ENCODE measurements at regions not wholly inside any gene's neighbourhood (a gene's known extent, or its start where the extent isn't known, plus 50 kb on each side); places are given as distances from the start of the nearest gene placed in this dataset.

- Histone ChIP-seq H3K27me3 (no peaks in the 10 kb centered on the region), H3K36me3 (no peaks in the 10 kb centered on the region), H3K4me3 (no peak overlapping the region), H3K4me1 (ENCODE audit: low read depth) (no peaks in the 10 kb centered on the region), H3K9me3 (ENCODE audit: low read depth) (no peaks in the 10 kb centered on the region), H3K27ac (no peak overlapping the region)
- no peak for TF ChIP-seq CTCF (IDR thresholded peaks at IDR 0.05; ENCODE audit: low read depth, low read length)
- no peak for DNase-seq (ENCODE audit: low read depth in 1 of 2, low spot score in 1 of 2)
These were observed 471.6 kb upstream of the SGO1 start for GRCh38 chr3:20657560-20657959.

GRCh38 chr3:20652231-20652986 lies 466.4 kb upstream of the SGO1 start:
- no peak for DNase-seq (ENCODE audit: low read depth in 1 of 2, low spot score in 1 of 2)
- Histone ChIP-seq H3K4me3 (no peak overlapping the region), H3K27ac (no peak overlapping the region), H3K36me3 (no peaks in the 10 kb centered on the region), H3K27me3 (no peaks in the 10 kb centered on the region), H3K4me1 (ENCODE audit: low read depth) (no peaks in the 10 kb centered on the region), H3K9me3 (ENCODE audit: low read depth) (no peaks in the 10 kb centered on the region)
- no peak for TF ChIP-seq CTCF (IDR thresholded peaks at IDR 0.05; ENCODE audit: low read depth, low read length)

GRCh38 chr3:20648921-20649381 lies 462.9 kb upstream of the SGO1 start:
- H3K36me3 ChIP-seq: no peaks in the 10 kb centered on the region
- no peaks in the 10 kb centered on the region for H3K4me1 ChIP-seq (ENCODE audit: low read depth)
- no peaks in the 10 kb centered on the region for H3K9me3 ChIP-seq (ENCODE audit: low read depth)
- TF ChIP-seq CTCF (IDR thresholded peaks at IDR 0.05; ENCODE audit: low read depth, low read length): no peak
- H3K27me3 ChIP-seq: no peaks in the 10 kb centered on the region
- H3K4me3 ChIP-seq: no peak overlapping the region
- DNase-seq (ENCODE audit: low read depth in 1 of 2, low spot score in 1 of 2): peak in 1 of 2 donors; percentile 56
- H3K27ac ChIP-seq: no peak overlapping the region

GRCh38 chr3:20648294-20648693 lies 462.3 kb upstream of the SGO1 start:
- no peaks in the 10 kb centered on the region for H3K4me1 ChIP-seq (ENCODE audit: low read depth)
- DNase-seq (ENCODE audit: low read depth in 1 of 2, low spot score in 1 of 2): peak in 1 of 2 donors; percentile 87
- no peaks in the 10 kb centered on the region for H3K36me3 ChIP-seq
- no peaks in the 10 kb centered on the region for H3K27me3 ChIP-seq
- TF ChIP-seq CTCF (IDR thresholded peaks at IDR 0.05; ENCODE audit: low read depth, low read length): no peak
- no peaks in the 10 kb centered on the region for H3K9me3 ChIP-seq (ENCODE audit: low read depth)
- no peak overlapping the region for H3K4me3 ChIP-seq
- no peak overlapping the region for H3K27ac ChIP-seq

- H3K27me3 ChIP-seq: no peaks in the 10 kb centered on the region
- no peaks in the 10 kb centered on the region for H3K4me1 ChIP-seq (ENCODE audit: low read depth)
- no peaks in the 10 kb centered on the region for H3K9me3 ChIP-seq (ENCODE audit: low read depth)
- H3K36me3 ChIP-seq: no peaks in the 10 kb centered on the region
- no peak overlapping the region for H3K27ac ChIP-seq
- no peak overlapping the region for H3K4me3 ChIP-seq
- no peak for TF ChIP-seq CTCF (IDR thresholded peaks at IDR 0.05; ENCODE audit: low read depth, low read length)
- DNase-seq (ENCODE audit: low read depth in 1 of 2, low spot score in 1 of 2): no peak
These were observed 460.4 kb upstream of the SGO1 start for GRCh38 chr3:20646425-20646824.
